ENCODE measurements at regions not wholly inside any gene's neighbourhood (a gene's known extent, or its start where the extent isn't known, plus 50 kb on each side); places are given as distances from the start of the nearest gene placed in this dataset.

DNA sequence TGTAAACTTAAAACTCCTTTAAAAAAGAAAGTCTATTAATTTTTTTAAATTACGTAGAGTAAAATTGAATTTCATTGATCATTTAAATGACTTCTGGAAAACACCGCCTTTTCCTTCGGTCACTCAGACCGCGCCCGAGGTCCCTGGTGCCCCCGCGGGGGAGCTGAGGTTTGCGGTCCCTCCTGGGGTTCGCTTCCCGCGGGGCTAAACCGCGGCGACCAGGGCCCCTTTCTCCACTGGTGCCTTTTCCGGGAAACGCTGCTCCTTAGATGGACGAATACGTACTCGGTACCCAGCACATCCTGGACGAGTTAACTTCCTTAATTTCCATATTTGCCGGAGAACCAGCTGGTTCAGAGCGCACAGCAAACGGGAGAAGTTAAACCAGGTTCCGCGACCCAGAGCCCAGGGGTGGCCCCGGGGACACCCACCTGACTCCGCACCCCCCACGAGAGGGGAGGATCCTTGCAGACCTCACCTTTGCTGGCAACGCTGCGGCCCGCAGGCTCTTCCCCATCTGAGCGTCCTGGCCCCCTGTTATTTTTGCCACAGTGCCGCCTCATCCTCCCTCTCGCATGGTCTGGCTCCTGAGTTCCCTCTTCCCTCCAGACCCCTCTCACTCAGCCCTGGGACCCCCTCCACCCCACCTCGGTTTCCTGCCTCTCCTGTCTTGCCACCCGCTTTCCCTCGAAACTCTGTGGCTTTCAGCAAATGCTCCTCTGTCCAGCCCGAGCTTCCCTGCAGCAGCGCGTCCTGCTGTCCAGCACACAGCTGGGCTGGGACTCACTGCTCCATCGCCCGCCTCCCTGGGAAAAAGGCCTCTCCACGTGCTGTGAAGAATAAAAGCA, 420.0 kb upstream of the MYT1L start:
- TF ChIP-seq, protein P1, sequence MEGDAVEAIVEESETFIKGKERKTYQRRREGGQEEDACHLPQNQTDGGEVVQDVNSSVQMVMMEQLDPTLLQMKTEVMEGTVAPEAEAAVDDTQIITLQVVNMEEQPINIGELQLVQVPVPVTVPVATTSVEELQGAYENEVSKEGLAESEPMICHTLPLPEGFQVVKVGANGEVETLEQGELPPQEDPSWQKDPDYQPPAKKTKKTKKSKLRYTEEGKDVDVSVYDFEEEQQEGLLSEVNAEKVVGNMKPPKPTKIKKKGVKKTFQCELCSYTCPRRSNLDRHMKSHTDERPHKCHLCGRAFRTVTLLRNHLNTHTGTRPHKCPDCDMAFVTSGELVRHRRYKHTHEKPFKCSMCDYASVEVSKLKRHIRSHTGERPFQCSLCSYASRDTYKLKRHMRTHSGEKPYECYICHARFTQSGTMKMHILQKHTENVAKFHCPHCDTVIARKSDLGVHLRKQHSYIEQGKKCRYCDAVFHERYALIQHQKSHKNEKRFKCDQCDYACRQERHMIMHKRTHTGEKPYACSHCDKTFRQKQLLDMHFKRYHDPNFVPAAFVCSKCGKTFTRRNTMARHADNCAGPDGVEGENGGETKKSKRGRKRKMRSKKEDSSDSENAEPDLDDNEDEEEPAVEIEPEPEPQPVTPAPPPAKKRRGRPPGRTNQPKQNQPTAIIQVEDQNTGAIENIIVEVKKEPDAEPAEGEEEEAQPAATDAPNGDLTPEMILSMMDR (IDR thresholded peaks at IDR 0.05; ENCODE audit: poor library complexity): no peak
- TF ChIP-seq EZH2phosphoT487 (IDR thresholded peaks at IDR 0.05; ENCODE audit: low read depth, severe bottlenecking, unreplicated experiment): no peak
